Parathyroid adenoma (tissue), 2 donors: ENCODE measurements at regions not wholly inside any gene's neighbourhood (a gene's known extent, or its start where the extent isn't known, plus 50 kb on each side); places are given as distances from the start of the nearest gene placed in this dataset.

Experiments used
- H2AFZ ChIP-seq: fragments of 300-600 bp; sonication (generic); one replicate; pipeline ENCODE4 v1.7.0; 2017; ENCODE audit warnings: antibody characterized with exemption, mild to moderate bottlenecking
- H3K27ac ChIP-seq: fragments of 300-600 bp; sonication (generic); one replicate; pipeline ENCODE4 v1.7.0; 2017
- H3K27me3 ChIP-seq: fragments of 300-600 bp; sonication (generic); one replicate; pipeline ENCODE4 v1.7.0; 2017; ENCODE audit warnings: low read length; ENCODE audit not compliant: control insufficient read depth, insufficient read depth
- H3K36me3 ChIP-seq: fragments of 300-600 bp; sonication (generic); one replicate; pipeline ENCODE4 v1.7.0; 2017; ENCODE audit warnings: low read length; ENCODE audit not compliant: control insufficient read depth, insufficient read depth
- H3K4me1 ChIP-seq: fragments of 300-600 bp; sonication (generic); one replicate; pipeline ENCODE4 v1.7.0; 2017; ENCODE audit warnings: control low read depth
- H3K4me2 ChIP-seq: fragments of 300-600 bp; sonication (generic); one replicate; pipeline ENCODE4 v1.7.0; 2017; ENCODE audit warnings: low read length
- H3K4me3 ChIP-seq: fragments of 300-600 bp; sonication (generic); one replicate; pipeline ENCODE4 v1.7.0; 2017; ENCODE audit warnings: low read depth, low read length
- H3K79me2 ChIP-seq: fragments of 300-600 bp; sonication (generic); one replicate; pipeline ENCODE4 v1.7.0; 2017; ENCODE audit warnings: control low read depth
- H3K9ac ChIP-seq: fragments of 300-600 bp; sonication (generic); one replicate; pipeline ENCODE4 v1.7.0; 2017; ENCODE audit warnings: mild to moderate bottlenecking
- H3K9me3 ChIP-seq: fragments of 300-600 bp; sonication (generic); one replicate; pipeline ENCODE4 v1.7.0; 2017; ENCODE audit warnings: low read length; ENCODE audit not compliant: control insufficient read depth
- TF ChIP-seq, protein P1 (sequence below): fragments of 300-600 bp; sonication (generic); IDR thresholded peaks from one replicate; pipeline ENCODE4 v1.7.0; 2017; ENCODE audit warnings: antibody characterized with exemption, mild to moderate bottlenecking
- donor health status: primary hyperparathyroidism.

DNA sequence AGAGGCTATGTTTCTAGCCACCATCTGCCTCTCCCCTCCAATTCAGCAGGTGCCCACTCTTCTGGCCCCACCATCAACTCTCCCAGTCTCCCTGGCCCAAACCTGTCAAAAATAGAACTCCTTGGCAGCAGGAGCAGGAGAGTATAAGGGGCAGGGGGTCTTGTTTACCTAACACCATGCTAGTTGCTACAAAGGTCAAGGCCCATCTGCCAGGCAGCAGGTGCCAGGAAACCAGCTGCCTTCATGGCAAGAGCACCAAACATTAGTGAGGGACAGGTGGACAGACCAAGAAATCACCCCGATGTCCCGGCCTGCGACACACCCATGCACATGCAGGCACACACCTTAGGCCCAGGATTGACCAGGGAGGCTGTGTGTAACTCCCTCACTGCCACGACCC lies 387.9 kb downstream of the BUD13 start:
- no peaks in the 10 kb centered on the region for H3K79me2 ChIP-seq
- H2AFZ ChIP-seq, result no peak overlapping the region
- H3K27me3 ChIP-seq, result no peaks in the 10 kb centered on the region
- H3K4me3 ChIP-seq, result no peak overlapping the region
- H3K9me3 ChIP-seq, result no peaks in the 10 kb centered on the region
- H3K4me1 ChIP-seq, result no peaks in the 10 kb centered on the region
- H3K4me2 ChIP-seq, result no peak overlapping the region
- TF ChIP-seq, protein P1, sequence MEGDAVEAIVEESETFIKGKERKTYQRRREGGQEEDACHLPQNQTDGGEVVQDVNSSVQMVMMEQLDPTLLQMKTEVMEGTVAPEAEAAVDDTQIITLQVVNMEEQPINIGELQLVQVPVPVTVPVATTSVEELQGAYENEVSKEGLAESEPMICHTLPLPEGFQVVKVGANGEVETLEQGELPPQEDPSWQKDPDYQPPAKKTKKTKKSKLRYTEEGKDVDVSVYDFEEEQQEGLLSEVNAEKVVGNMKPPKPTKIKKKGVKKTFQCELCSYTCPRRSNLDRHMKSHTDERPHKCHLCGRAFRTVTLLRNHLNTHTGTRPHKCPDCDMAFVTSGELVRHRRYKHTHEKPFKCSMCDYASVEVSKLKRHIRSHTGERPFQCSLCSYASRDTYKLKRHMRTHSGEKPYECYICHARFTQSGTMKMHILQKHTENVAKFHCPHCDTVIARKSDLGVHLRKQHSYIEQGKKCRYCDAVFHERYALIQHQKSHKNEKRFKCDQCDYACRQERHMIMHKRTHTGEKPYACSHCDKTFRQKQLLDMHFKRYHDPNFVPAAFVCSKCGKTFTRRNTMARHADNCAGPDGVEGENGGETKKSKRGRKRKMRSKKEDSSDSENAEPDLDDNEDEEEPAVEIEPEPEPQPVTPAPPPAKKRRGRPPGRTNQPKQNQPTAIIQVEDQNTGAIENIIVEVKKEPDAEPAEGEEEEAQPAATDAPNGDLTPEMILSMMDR, result no peak
- H3K9ac ChIP-seq, result no peak overlapping the region
- no peaks in the 10 kb centered on the region for H3K36me3 ChIP-seq
- no peak overlapping the region for H3K27ac ChIP-seq

DNA sequence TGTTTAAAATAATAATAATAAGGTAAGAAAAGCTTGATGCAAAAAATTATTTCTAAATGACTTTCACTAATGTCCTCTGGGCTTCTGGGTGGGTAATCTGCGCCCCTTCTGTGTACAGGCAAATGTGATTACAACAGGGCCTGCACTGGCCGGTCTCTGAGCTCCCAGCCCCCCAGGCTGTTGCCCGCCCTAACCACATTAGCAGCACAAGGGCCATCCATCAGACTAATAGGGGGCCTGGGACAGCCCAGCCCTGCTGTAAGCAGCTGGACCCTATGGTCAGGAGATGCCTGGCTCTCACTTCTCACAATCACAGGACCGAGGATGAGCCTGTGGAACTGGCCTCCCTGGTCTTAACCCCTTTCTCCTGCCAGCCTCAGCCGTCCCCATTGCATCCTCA lies 388.4 kb downstream of the BUD13 start:
- no peaks in the 10 kb centered on the region for H3K79me2 ChIP-seq
- H3K4me1 ChIP-seq, result no peaks in the 10 kb centered on the region
- TF ChIP-seq, protein P1, result no peak
- H2AFZ ChIP-seq, result no peak overlapping the region
- no peaks in the 10 kb centered on the region for H3K9me3 ChIP-seq
- no peak overlapping the region for H3K27ac ChIP-seq
- no peak overlapping the region for H3K4me3 ChIP-seq
- no peaks in the 10 kb centered on the region for H3K36me3 ChIP-seq
- H3K27me3 ChIP-seq, result no peaks in the 10 kb centered on the region
- H3K4me2 ChIP-seq, result no peak overlapping the region
- no peak overlapping the region for H3K9ac ChIP-seq

DNA sequence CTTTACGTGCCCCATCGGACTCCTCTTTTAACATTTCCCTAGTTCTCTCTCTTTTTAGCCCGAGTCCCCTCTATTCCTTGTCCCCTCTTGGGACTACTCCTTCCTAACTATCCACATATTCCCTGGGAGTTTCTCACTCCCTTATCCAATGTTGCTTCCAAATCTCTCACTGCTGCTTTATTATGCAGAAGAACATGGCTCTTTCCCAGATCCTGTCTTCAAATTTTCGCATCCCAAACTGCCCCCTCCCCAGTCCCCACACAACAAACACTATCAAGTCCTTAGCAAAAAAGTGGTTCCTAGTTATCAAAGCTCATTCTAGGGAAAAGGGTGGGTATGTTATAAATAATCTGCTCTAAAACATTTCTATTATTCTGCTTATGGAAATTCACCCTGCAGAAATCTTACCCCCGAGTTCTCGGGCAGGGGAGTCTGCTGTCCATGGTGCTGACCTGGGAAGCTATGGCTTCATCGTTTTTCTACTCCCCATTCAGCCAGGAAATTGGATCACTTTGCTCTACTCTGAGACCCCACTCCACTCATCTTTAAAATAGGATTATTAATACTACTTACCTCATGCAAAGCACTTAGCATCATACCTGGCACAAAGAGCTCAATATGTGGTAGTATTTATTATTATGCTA lies 393.5 kb downstream of the BUD13 start:
- Histone ChIP-seq H3K4me1 (no peaks in the 10 kb centered on the region), H3K27ac (no peak overlapping the region), H3K9ac (no peak overlapping the region), H3K36me3 (no peaks in the 10 kb centered on the region), H3K4me3 (no peak overlapping the region), H3K4me2 (no peak overlapping the region), H3K9me3 (no peaks in the 10 kb centered on the region), H3K79me2 (no peaks in the 10 kb centered on the region), H2AFZ (no peak overlapping the region), H3K27me3 (no peaks in the 10 kb centered on the region)
- TF ChIP-seq, protein P1, result no peak

DNA sequence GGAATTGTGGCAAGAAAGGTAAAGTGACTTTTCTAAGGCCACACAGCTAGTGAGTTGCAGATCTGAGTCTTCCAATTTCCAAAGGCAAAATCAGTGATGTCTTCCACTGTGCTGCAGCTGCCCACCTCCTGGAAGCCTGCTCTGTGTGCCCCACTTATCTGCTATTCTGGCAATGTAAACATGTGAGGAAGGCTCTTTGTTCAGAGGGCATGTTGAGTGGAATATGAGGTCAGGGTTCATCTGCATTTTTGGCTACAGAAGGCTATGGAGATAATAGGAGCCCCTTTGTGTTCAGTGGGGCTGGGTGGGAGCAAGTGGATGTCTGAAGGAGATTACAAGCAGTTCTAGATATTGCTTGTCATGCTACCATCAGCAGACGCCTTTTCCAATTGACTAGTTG lies 396.2 kb downstream of the BUD13 start:
- Histone ChIP-seq H3K27ac (no peak overlapping the region), H3K4me1 (no peaks in the 10 kb centered on the region), H3K9me3 (no peaks in the 10 kb centered on the region), H3K36me3 (no peaks in the 10 kb centered on the region), H3K27me3 (no peaks in the 10 kb centered on the region), H3K4me3 (no peak overlapping the region), H3K4me2 (no peak overlapping the region), H2AFZ (no peak overlapping the region), H3K9ac (no peak overlapping the region), H3K79me2 (no peaks in the 10 kb centered on the region)
- TF ChIP-seq, protein P1, result no peak

DNA sequence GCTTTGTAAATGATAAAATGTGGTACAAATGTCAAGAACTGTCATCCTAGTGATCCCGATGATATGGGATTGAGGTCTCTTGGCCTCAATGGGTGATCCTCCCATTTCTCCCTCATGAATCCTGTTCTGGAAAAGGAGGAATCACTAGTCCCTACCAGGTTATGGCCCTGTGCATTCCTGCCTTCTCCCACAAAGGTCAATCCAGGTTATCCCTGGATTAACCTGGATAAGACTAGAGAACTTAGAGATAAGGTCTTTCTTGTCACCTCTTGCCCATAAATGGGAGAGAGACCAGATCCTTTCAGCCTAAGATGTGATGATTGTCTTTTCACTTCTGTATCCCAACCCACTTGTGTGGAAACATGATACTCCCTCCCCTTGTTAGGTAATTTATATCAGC lies 396.7 kb downstream of the BUD13 start:
- Histone ChIP-seq H3K4me3 (no peak overlapping the region), H3K4me1 (no peaks in the 10 kb centered on the region), H3K36me3 (no peaks in the 10 kb centered on the region)

More for the DNA sequence above, 396.7 kb downstream of the BUD13 start:
- Histone ChIP-seq H3K79me2 (no peaks in the 10 kb centered on the region), H3K9me3 (no peaks in the 10 kb centered on the region), H3K9ac (no peak overlapping the region), H3K27me3 (no peaks in the 10 kb centered on the region), H3K27ac (no peak overlapping the region), H2AFZ (no peak overlapping the region), H3K4me2 (no peak overlapping the region)
- TF ChIP-seq, protein P1, result no peak
